HL-60/S4 treated with phorbol 12-myristate 13-acetate at 8.2 ng/mL for 4 days and 3 days (cell line): ENCODE measurements at regions not wholly inside any gene's neighbourhood (a gene's known extent, or its start where the extent isn't known, plus 50 kb on each side); places are given as distances from the start of the nearest gene placed in this dataset.

Source experiments
- in situ Hi-C: fragments of 300-500 bp; cut with MboI; formaldehyde crosslinking; loops from 2 replicates; pipeline ENCODE4 v1.15.0; 2022; ENCODE audit warnings: low sequenced_read_pairs

DNA sequence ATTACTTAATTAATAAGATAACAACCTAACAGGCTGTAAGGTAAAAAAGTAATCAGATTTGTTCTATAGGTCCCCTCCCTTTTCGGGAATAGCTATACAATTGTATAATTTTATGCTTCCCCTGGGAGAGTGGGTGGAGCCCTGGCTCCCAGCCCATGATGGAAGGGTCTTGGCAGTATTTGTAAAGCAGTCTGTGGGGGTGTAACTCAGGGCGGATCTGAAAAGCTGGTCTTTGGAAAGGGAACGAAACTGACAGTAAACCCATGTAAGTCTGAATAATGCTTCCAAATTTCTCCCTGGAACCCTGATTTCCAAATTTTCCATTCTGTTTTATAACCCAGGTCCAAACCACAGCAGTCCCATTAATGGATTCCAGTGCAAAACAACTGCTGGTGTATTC, 110.4 kb downstream of the DAD1 start:
- in situ Hi-C loops = loop anchor here (10.0 kb wide), 1 partner anchor 84 kb away; no protein-coding TSS in a partner anchor

DNA sequence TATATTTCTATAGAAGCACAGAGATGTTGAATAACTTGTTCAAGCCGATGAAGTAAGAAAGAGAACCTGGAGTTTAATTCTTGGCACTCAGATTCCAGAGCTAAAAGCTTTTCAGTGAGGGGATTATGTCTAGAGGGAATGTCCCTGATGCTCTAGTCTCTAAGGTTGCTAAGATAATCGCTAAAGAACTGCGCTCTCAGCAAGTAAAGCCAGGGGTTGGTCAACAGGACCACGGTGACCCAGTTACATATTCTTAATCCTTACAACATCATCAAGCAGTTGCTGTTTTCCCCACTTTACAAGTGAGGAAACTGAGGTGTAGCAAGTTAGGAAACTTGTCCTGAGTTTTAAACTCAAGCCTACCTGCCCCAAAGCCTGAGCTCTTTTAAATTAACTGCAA, 110.8 kb downstream of the DAD1 start:
- in situ Hi-C loops = loop anchor here (10.0 kb wide), 1 partner anchor 83 kb away; no protein-coding TSS in a partner anchor

DNA sequence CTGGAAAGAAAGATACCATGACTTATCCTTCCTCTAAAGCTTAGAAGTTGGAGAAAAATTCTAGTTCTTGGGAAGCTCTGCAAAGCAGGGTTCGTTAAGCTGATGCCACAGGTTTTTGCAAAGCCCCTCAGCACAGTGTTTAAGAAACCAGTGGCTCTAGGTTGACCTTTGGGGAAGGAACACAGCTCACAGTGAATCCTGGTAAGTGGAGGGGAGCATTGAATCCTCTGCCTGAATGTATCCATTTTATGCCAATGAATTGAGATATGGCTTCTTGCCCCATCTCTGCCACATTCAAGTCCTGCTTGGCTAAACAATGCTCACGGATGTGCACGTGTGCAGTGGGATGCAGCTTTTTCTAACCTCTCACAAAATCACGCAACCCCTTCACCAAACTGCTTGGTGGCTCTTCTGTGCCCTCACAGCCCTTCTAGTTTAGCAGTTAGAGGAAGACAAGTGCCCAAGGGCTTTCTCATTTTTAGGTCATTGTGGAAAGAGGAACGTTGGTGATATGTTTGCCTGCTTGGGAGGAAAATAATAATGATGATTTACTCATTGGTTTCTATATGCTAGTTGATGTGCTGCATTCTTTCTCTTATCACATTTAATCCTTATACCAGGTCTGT, 111.3 kb downstream of the DAD1 start:
- in situ Hi-C loops = loop anchor here (10.0 kb wide), 1 partner anchor 83 kb away; no protein-coding TSS in a partner anchor

DNA sequence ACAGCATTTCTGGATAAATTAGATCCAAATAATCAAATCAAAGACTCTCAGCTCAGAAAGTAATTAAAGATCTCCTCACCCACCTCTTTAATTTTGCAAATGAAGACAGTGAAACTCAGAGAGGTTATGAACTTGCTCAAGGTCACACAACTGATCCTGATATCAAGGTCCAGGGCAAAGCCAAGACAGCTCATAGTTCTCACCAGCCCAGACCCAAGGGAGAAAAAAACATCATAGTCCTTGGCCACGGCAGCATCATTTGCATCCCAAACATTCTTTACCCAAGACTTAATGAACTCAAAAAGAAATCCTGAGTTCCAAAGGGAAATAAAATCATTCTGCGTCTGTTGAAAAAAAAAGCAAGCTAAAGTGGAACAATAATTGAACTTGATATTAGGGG, 112.1 kb downstream of the DAD1 start:
- in situ Hi-C loops = loop anchor here (10.0 kb wide), 1 partner anchor 82 kb away; no protein-coding TSS in a partner anchor

DNA sequence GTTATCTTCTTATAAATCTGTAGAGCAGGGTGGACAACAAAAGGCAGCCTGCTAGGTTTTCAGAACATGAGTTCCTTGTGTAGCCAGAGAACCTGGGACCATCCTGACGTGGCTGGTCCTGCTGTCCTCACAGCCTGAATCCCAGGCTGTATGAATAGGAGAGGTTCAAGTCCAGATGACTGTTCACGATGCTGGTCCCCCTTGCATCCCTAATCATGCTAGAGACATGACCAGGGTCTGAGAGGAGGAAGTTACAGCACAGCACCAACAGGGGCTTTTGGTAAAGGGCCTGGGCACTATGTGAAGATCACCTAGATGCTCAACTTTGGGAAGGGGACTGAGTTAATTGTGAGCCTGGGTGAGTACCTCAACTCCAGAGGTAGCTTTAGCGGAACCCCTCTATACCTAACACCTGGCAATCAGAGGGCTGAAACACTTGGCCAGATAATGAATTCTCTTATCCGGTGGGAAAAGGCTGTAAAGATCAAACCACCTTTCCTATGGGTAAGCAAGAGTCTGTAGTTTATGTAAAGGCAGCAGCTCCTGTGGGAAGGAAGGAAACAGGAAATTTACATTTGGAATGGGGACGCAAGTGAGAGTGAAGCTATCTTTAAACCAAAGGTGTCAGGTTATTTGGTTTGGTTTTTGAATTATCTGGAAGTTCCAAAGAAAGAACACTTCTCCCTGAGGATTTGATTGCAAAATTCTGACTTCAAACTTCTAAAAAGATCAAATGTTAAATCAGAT, 112.8 kb downstream of the DAD1 start:
- in situ Hi-C loops = loop anchor here (10.0 kb wide), 1 partner anchor 81 kb away; no protein-coding TSS in a partner anchor

DNA sequence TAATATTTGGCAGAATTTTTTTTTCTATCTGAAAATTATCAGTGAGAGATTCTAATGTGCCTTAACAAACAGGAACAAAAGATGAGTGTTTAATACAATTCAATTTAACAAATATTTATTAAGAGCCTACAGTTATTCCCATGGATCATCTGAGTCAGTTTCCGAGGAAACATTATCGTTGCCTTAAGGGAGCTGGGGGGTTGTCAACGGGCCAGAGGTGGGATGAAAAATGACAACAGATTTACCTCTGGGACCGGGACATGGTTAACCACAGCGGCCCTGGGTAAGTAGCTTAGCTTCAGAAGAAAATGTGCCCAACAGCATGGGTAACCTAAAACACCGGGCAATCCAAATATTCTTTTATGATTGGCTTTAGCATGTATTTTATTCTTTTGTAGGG, 113.6 kb downstream of the DAD1 start:
- in situ Hi-C loops = loop anchor here (10.0 kb wide), 1 partner anchor 81 kb away; no protein-coding TSS in a partner anchor

DNA sequence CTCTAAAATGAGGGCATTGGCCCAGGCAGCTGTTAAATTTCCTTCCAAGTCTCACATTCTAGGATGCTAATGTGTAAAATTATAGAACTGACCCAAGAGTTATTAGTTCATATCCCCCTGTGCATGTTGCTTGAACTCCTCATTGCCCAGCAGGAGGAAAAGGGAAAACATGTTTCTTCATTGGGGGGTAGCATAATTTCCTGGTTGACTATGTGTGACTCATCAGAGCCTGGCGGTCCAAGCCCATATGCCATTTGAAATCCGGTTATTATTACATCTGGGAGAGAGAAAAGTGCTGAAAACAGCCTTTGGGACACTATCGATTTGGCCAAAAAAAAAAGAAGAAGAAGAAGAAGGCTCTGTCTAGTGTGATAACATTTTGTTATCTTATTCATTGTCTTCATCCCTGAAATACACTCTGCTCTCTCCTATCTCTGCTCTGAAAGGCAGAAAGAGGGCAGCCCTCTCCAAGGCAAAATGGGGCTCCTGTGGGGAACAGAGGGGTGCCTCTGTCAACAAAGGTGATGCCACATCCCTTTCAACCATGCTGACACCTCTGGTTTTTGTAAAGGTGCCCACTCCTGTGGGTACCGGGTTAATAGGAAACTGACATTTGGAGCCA, 114.2 kb downstream of the DAD1 start:
- in situ Hi-C loops = loop anchor here (10.0 to 25.0 kb wide), 2 partner anchors 80 to 163 kb away; no protein-coding TSS in a partner anchor

DNA sequence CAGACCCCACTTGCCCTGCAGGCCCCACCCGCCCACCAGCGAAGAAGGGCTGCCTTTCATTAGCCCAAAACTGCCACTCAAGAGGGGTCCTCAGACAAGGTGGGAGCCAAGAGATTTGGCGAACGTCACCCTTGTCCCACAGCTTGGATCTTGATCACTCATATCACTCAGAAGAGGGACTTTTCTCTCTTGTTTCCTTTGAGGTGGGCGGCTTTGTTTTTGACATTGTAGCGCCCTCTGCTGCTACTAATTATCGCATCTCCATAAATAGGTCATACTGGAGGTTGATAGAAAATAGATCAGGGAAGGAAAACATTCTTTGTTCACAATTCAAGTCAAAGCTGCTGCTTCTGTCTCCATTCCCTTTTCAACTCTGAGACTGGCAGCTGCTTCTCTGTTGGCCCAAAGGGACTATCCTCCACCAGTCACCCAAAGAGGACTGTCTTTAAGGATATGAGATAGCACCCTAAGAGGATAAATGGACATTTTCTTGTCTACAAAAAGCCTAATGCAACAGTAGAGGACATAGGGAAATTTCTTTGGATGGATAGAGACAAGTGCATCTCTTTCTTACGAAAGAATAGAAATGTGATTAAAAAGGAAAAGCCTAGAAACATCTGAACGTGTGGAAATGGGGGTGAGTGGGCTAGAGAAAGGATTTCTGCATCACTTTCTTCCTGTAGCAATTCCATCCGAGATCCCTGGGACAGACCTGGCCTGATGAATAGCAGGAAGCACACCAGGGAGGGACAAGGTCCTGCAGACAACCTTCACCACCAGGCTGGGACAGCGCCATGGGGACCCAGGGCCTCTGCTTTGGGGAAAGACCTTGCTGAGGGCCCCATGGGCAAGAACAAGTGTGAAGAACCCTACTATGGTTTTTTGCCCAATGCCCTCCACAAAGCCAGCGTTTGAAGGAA, 115.8 kb downstream of the DAD1 start:
- in situ Hi-C loops = loop anchor here (10.0 to 25.0 kb wide), 2 partner anchors 78 to 161 kb away; no protein-coding TSS in a partner anchor

DNA sequence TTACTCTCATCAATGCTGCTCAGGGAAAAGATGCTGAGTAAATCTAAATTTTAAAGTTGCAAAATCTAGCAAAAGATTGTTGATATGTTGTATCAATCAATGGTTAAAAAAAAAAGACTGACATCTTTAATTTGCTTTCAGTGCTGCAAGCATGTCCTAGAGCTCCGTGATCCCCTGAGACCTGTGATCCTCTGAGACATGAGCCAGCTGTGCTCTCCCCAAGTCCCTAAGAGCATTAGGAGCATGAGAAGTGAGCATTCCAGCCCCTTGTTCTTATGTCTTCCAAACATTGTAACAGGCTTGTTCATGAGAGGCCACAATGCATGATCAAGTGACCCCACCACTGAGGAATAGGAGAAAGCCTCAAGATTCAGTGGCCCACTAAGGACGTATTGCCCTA, 116.6 kb downstream of the DAD1 start:
- in situ Hi-C loops = loop anchor here (10.0 to 25.0 kb wide), 2 partner anchors 78 to 160 kb away; no protein-coding TSS in a partner anchor

DNA sequence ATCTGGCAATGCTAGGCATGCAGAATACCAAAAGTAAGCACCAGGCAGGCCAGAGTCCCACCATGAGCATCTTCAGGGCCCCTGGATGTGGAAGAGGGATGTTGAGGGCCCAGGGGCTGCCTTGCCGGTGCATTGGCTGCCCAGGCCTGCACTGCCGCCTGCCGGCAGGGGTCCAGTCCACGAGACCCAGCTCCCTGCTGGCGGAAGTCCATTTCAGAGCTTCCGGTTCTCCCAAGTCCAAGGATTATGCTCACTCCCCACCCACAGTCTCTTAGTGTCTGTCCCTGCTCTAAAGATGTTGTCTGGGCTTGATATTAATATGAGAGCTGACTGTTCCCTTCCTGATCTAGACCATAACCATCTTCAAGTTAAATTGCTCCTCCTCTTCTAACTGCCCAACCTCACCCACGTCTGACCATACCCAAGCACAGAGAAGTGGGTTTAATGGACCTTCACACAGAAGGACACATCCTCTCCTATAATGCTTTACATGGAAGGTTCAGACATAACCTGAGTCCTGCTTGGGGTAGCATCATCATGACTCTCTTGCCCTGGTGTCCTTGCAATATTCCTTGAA, 117.4 kb downstream of the DAD1 start:
- in situ Hi-C loops = loop anchor here (10.0 to 25.0 kb wide), 2 partner anchors 77 to 159 kb away; no protein-coding TSS in a partner anchor

DNA sequence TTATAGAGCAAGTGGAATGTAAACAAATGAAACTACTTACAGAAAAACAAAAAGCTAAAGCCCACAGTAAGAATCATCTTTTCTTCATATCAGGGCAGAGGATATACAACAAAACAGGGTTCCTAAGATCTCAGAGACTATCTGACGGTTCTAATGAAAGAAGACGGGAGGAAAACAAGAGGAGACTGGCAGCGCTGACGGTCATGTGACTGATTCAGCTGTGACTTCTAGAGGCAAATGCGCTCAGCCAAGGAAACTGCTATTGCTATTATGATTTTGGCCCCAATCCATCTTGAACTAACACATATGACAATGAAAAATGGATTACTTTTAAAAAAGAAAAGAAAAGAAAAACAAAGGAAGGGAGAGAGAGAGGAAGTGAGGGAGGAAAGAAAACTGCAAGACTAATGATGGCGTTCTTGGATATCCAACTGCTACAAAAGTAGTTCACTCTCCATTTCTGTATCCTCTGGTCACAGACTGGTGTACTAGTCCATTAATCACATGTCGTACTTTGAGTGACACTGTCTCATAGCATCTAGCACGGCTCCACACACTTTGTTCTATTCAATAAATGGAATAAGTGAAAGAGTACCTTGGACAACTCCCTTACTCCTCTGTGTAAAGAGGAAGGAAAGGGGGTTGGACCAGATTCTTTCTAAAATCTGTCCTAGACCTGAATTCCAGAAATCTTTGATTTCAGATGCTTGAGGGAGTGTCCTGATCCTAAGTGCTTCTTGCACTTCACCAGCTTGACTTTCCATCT, 119.3 kb downstream of the DAD1 start:
- in situ Hi-C loops = loop anchor here (10.0 to 25.0 kb wide), 2 partner anchors 75 to 157 kb away; no protein-coding TSS in a partner anchor

DNA sequence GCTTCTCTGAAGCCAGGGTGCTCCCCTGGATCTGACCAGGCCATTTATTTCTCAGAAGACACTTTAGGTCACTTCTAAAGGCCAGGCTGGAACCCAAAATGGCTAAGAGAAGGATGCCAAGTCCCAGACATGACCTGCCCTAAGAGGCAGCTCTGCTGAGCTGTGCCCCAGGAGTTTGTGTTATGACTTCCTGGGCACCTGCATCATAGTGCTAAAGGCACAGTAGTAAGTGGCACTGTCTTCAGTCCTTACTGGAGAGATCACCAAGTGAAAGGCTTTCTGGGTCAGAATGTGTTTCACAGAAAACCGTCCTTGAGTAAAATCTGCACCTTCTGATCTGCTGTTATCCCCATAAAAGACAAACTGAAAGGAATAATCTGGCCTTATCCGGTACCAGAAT, 120.2 kb downstream of the DAD1 start:
- in situ Hi-C loops = loop anchor here (25.0 kb wide), 1 partner anchor 157 kb away; no protein-coding TSS in a partner anchor

DNA sequence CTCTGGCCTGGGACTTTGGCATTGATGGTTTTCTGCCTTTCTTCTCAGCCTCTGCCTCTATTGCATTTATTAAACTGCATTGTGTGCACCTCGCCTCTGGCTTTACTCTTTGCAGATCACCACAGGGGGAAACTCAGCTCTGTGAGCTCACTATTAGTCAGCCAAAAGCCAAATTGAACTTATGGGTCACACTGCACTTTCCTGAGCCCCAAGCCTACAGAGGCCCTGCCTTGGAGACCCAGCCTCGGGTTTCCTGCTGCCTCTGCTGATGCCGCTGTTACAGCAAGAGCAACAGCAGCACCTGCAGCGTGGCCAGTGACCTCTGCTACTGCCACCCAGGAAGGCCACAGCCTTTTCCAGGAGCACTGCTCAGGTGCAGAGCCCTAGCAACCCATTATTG, 122.5 kb downstream of the DAD1 start:
- in situ Hi-C loops = loop anchor here (25.0 kb wide), 1 partner anchor 154 kb away; no protein-coding TSS in a partner anchor

DNA sequence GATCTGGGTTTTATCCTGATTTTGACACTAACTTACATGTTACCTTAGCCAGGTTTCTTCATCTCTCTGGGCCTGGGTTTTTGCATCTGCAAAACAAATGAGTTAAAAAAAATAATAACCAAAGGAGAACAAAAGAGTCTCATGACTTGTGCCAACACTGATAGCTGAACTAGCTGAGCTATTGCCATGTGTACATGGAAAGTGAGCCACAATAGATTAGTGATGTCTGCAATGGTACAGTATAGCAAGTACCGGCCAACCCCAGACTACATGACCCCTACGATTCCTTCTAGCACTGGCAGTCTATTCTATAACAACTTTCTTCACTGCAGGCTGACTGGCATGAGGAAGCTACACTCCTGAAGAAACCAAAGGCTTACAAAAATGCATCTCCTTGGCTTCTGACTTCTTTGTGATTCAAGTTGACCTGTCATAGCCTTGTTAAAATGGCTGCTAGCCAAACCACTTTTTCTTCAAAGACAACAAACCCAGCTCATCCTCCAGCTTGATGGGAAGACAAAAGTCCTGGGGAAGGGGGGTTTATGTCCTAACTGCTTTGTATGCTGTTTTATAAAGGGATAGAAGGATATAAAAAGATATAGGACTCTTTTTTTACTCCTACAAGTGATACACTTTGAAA, 123.7 kb downstream of the DAD1 start:
- in situ Hi-C loops = loop anchor here (25.0 kb wide), 1 partner anchor 153 kb away; no protein-coding TSS in a partner anchor

DNA sequence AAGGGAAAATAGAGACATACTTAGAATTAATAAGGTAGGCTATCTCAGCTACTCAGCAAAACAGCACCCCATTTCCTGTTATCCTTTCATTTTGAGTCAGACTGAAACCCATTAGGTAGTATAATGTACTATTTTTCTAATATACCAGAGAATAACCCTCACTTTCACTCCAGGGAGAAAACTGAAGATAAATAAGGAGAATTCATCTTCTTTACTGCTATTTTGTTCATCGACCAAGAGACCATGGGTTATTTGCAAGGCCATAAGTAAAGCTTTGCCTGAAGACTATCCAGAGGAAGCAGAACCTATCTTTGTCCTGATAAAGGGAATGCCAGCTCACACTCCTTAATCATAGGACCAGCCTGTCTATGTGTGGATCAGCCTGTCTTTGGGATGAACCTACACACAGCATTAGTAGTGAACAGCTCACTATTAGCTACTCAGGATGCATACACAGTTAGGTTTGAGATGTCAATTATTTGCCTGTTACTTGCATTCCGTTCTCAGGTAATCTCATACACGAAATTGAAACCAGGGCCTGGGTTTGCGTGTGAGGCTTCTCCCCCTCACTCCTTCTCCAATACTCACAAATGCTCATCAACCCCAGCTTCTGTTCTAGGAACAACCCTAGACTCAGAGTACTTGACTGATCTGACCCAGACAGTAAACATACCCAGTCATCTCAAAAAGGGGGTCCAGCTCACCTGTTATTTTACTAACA, 124.4 kb downstream of the DAD1 start:
- in situ Hi-C loops = loop anchor here (25.0 kb wide), 1 partner anchor 152 kb away; no protein-coding TSS in a partner anchor

DNA sequence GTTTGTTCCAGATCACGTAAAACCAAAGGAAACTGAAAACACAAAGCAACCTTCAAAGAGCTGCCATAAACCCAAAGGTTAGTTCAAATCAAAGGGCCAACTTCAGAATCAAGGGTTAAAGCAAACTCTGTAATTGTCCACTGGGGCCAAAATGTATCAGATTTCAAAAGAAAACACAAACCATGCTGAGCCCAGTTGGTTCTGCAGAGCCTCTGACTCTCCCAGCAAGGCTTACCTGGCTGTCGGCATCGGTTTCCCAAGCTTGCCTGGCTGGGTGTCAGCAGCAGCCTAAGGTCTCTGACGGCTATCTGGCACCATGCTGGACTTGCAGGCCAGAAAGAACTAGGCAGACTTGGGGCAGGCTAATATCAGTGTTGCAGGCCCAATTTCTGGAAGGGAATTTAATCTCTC, 125.3 kb downstream of the DAD1 start:
- in situ Hi-C loops = loop anchor here (25.0 kb wide), 1 partner anchor 151 kb away; no protein-coding TSS in a partner anchor

DNA sequence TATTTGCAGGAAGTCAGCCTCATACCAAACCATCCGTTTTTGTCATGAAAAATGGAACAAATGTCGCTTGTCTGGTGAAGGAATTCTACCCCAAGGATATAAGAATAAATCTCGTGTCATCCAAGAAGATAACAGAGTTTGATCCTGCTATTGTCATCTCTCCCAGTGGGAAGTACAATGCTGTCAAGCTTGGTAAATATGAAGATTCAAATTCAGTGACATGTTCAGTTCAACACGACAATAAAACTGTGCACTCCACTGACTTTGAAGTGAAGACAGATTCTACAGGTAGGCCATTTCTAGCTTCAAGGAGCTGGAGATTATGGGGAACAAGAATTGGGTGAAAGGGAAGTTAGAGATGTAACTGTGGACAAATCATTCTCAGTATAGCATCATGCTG, 126.1 kb downstream of the DAD1 start:
- in situ Hi-C loops = loop anchor here (25.0 kb wide), 1 partner anchor 151 kb away; no protein-coding TSS in a partner anchor
